MM.1S (cell line): ENCODE measurements at regions not wholly inside any gene's neighbourhood (a gene's known extent, or its start where the extent isn't known, plus 50 kb on each side); places are given as distances from the start of the nearest gene placed in this dataset.

Source experiments
- DNase-seq: peaks from one replicate; pipeline ENCODE4 v3.0.0-alpha.2; 2015
- H2AFZ ChIP-seq: fragments of 300-600 bp; sonication (generic); 2 replicates; pipeline ENCODE4 v1.6.0; 2016; ENCODE audit warnings: antibody characterized with exemption, low read length
- H3F3A ChIP-seq: fragments of 300-600 bp; sonication (generic); 2 replicates; pipeline ENCODE4 v1.6.1; 2016; ENCODE audit warnings: mild to moderate bottlenecking, antibody characterized with exemption, low read length, moderate library complexity, mixed read lengths; ENCODE audit not compliant: insufficient read depth
- H3K27ac ChIP-seq: fragments of 300-600 bp; sonication (generic); 2 replicates; pipeline ENCODE4 v1.5.1; 2016; ENCODE audit warnings: mild to moderate bottlenecking, low read length
- H3K27me3 ChIP-seq: fragments of 300-600 bp; sonication (generic); replicated peaks from 2 replicates; pipeline ENCODE4 v1.6.0; 2016; ENCODE audit warnings: low read length; ENCODE audit not compliant: insufficient read depth
- H3K36me3 ChIP-seq: fragments of 300-600 bp; sonication (generic); replicated peaks from 2 replicates; pipeline ENCODE4 v1.6.1; 2016; ENCODE audit warnings: mild to moderate bottlenecking, low read length, mixed read lengths; ENCODE audit not compliant: insufficient read depth
- H3K4me1 ChIP-seq: fragments of 300-600 bp; sonication (generic); 2 replicates; pipeline ENCODE4 v1.6.1; 2016; ENCODE audit warnings: low read length, mixed read lengths
- H3K4me2 ChIP-seq: fragments of 300-600 bp; sonication (generic); 2 replicates; pipeline ENCODE4 v1.6.0; 2016; ENCODE audit warnings: low read depth, low read length
- H3K4me3 ChIP-seq: fragments of 300-600 bp; sonication (generic); 2 replicates; pipeline ENCODE4 v1.5.1; 2016; ENCODE audit warnings: low read length, mixed read lengths
- H3K79me2 ChIP-seq: fragments of 300-600 bp; sonication (generic); 2 replicates; pipeline ENCODE4 v1.6.1; 2016; ENCODE audit warnings: mixed run types, low read length, mixed read lengths
- H3K9ac ChIP-seq: fragments of 300-600 bp; sonication (generic); 2 replicates; pipeline ENCODE4 v1.6.1; 2016; ENCODE audit warnings: low read length, mixed read lengths
- H3K9me2 ChIP-seq: fragments of 300-600 bp; sonication (generic); replicated peaks from 2 replicates; pipeline ENCODE4 v1.6.1; 2016; ENCODE audit warnings: mild to moderate bottlenecking, low read length, mixed read lengths; ENCODE audit not compliant: insufficient read depth
- H3K9me3 ChIP-seq: fragments of 300-600 bp; sonication (generic); replicated peaks from 2 replicates; pipeline ENCODE4 v1.6.1; 2016; ENCODE audit warnings: mild to moderate bottlenecking, low read length, mixed read lengths; ENCODE audit not compliant: insufficient read depth
- H4K20me1 ChIP-seq: fragments of 300-600 bp; sonication (generic); 2 replicates; pipeline ENCODE4 v1.6.1; 2016; ENCODE audit warnings: mild to moderate bottlenecking, low read length, moderate library complexity, mixed read lengths; ENCODE audit not compliant: insufficient read depth
- CTCF ChIP-seq: fragments of 300-600 bp; sonication (generic); IDR thresholded peaks from 2 replicates; pipeline ENCODE4 v1.5.1; 2016; ENCODE audit warnings: antibody characterized with exemption, low read length, mixed read lengths
- EZH2 ChIP-seq: fragments of 300-600 bp; sonication (generic); optimal IDR thresholded peaks from 2 replicates; pipeline ENCODE3; 2017; ENCODE audit warnings: low read depth, mild to moderate bottlenecking, antibody characterized with exemption, low read length, mixed read lengths
- EZH2phosphoT487 ChIP-seq: fragments of 300-600 bp; sonication (generic); IDR thresholded peaks from 2 replicates; pipeline ENCODE4 v1.6.1; 2018; ENCODE audit warnings: antibody characterized with exemption, low read length

DNA sequence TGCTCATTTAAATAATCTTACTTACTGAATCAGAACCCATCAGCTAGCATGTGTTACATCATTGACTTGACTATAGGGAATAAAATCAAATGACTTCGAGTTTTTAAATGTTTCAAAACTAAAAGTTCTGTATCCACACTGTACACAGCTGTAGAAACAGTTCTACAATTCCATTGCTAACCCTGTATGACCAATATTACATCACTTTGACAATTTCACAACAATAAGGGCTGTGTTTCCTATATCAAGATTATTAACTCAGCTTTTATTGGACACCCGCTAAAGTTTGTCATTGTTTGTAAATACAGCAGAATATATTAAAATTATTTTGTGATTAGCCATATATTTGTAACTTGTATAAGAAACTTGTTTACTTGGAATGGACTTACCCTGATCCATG, 540.8 kb downstream of the PRELID2 start:
- H3K9ac ChIP-seq = no peak overlapping the region
- H2AFZ ChIP-seq = no peak overlapping the region
- no peaks in the 10 kb centered on the region for H3K27me3 ChIP-seq
- no peaks in the 10 kb centered on the region for H3K36me3 ChIP-seq
- H3K9me3 ChIP-seq = no peaks in the 10 kb centered on the region
- no peaks in the 10 kb centered on the region for H3K9me2 ChIP-seq
- no peak for DNase-seq
- no peaks in the 10 kb centered on the region for H4K20me1 ChIP-seq
- H3K4me3 ChIP-seq = no peak overlapping the region
- no peak overlapping the region for H3K4me2 ChIP-seq
- H3K79me2 ChIP-seq = no peaks in the 10 kb centered on the region
- H3K4me1 ChIP-seq = no peaks in the 10 kb centered on the region
- no peaks in the 10 kb centered on the region for H3F3A ChIP-seq
- H3K27ac ChIP-seq = no peak overlapping the region
- TF ChIP-seq CTCF (no peak), EZH2phosphoT487 (no peak), EZH2 (no peak)

GRCh38 chr5:145293716-145294115, 541.4 kb downstream of the PRELID2 start:
- H3K9me3 ChIP-seq = no peaks in the 10 kb centered on the region
- H3F3A ChIP-seq = no peaks in the 10 kb centered on the region
- H4K20me1 ChIP-seq = no peaks in the 10 kb centered on the region
- TF ChIP-seq CTCF = no peak
- no peak for TF ChIP-seq EZH2phosphoT487
- TF ChIP-seq EZH2 = no peak
- no peak overlapping the region for H2AFZ ChIP-seq
- H3K4me2 ChIP-seq = no peak overlapping the region
- H3K4me3 ChIP-seq = no peak overlapping the region
- no peaks in the 10 kb centered on the region for H3K4me1 ChIP-seq
- H3K36me3 ChIP-seq = no peaks in the 10 kb centered on the region
- no peak overlapping the region for H3K9ac ChIP-seq
- no peaks in the 10 kb centered on the region for H3K79me2 ChIP-seq
- no peaks in the 10 kb centered on the region for H3K27me3 ChIP-seq
- no peak overlapping the region for H3K27ac ChIP-seq
- no peak for DNase-seq
- H3K9me2 ChIP-seq = no peaks in the 10 kb centered on the region

DNA sequence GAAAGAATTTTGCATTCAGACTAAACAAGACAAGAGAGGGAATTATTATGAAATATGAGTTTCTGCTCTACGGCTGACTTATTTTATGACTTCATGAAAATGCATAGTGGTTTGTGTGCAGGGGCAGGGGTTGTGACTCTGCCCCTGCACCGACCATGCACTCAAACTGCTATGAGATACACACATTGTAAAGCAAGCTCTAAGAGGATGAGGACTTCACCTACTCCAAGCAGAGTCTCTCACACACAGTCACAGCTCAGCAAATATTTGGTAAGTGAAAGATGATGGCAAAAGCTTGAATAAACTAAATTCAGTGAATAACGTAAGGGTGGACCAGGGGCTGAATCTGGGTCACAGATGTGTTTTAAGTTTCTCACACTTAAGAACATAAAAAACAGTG, 542.9 kb downstream of the PRELID2 start:
- TF ChIP-seq EZH2phosphoT487 (no peak), EZH2 (no peak), CTCF (no peak)

More for the DNA sequence above, 542.9 kb downstream of the PRELID2 start:
- Histone ChIP-seq H2AFZ (no peak overlapping the region), H3K27ac (no peak overlapping the region), H3K9me2 (no peaks in the 10 kb centered on the region), H3K36me3 (no peaks in the 10 kb centered on the region), H3K4me1 (no peaks in the 10 kb centered on the region), H4K20me1 (no peaks in the 10 kb centered on the region), H3K4me2 (no peak overlapping the region), H3K9me3 (no peaks in the 10 kb centered on the region), H3K4me3 (no peak overlapping the region), H3K27me3 (no peaks in the 10 kb centered on the region), H3K79me2 (no peaks in the 10 kb centered on the region), H3K9ac (no peak overlapping the region), H3F3A (no peaks in the 10 kb centered on the region)
- no peak for DNase-seq
